Activated CD4-positive, alpha-beta T cell treated with anti-CD3 and anti-CD28 coated beads, Interleukin-2, Interleukin-6, amounts not matched to agents 100 ng/mL and 50 ng/mL, durations not matched to agents 16 hours and 8 hours (primary cell): ENCODE measurements at regions not wholly inside any gene's neighbourhood (a gene's known extent, or its start where the extent isn't known, plus 50 kb on each side); places are given as distances from the start of the nearest gene placed in this dataset.

Source experiments
- DNase-seq: peaks from one replicate; pipeline ENCODE4 v3.0.0-alpha.2; 2020

DNA sequence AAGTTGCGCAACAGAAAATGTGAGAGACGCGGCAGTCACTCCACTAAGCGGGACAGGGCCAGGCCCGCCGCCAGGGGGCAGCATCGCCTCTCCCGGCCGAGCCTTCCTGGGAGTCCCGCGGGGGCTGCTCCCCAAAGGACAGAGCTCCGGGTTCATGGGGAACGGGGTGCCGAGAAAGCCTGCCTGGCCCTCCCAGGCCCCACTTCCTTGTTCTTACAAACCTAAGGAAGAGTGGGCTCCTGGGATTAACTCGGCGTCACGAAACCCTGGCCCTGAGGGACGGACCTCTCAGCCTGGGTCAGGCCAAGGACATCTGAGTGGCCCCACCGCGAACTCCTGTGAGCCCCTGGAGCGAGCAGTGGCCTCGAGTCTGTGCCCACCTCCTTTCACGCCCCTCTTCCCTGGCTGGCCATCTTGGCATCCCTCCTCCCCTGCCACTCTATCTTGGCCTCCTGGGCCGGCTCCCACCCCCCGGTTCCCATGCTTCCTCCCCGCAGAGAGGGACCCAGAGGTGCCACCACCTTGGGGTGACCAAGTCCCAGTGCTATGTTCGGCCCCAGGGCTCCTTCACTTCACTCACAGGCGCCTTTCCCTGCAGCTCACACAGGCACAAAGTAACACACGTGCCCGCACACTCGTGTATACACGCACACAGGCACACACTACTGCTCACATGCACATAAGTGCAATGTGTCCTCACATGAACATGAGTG is 99.9 kb upstream of the FGF3 start:
- peak; percentile 81 for DNase-seq

DNA sequence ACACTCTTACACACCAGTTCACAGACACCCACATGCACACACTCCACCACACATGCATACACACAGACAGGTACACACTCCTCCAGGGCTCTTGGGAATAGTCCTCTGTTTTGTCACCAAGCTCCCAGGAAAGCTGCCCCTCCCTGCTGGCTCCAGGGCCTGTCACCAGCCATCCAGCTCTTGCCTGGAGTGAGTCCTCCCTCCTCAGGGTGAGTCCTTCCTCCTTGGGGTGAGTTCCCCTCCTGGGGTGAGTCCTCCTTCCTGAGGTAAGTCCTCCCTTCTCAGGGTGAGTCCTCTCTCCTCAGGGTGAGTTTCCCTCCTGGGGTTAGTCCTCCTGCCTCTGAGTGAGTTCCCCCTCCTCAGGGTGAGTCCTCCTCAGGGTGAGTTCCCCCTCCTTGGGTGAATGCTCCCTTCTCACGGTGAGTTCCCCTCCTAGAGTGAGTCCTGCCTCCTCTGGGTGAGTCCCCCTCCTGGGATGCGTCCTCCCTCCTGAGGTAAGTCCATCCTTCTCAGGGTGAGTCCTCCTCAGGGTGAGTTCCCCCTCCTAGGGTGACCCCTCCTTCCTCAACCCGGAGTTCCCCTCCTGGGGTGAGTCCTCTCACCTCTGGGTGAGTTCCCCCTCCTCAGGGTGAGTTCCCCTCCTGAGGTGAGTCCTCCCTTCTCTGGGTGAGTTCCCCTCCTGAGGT is 100.6 kb upstream of the FGF3 start:
- DNase-seq: no peak

DNA sequence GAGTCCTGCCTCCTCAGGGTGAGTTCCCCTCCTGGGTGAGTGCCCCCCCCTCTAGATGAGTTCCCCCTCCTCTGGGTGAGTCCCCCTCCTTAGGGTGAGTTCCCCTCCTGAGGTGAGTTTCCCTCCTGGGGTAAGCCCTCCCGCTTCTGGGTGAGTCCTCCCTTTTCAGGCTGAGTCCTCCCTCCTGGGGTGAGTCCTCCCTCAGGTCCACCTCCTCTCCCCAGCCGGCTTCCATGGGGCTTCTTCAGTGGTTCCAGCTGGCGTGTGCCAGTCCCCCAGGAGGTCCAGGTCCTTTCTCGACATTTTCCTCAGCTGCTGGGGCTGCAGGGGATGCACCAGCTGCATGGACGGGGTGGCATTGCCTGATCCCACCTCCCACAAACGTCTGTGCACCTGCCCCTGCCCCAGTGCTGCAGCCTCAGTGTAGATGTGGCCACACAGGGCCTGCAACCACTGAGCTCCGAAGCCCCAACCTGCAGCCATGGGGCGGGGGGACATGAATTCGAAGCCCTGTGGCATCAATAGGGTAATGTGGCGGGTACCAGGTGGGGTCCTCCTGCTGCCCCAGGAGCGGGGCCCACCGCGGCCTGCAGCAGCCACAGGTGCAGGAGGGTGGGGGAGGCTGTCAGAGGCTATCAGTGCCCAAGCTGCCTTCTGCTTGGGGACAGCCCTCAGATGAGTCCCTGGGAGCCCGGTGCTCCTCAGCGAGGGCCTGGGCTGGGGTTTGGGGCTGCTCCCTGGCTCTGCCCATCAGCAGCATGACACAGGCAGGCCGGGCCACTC is 101.3 kb upstream of the FGF3 start:
- DNase-seq: no peak

DNA sequence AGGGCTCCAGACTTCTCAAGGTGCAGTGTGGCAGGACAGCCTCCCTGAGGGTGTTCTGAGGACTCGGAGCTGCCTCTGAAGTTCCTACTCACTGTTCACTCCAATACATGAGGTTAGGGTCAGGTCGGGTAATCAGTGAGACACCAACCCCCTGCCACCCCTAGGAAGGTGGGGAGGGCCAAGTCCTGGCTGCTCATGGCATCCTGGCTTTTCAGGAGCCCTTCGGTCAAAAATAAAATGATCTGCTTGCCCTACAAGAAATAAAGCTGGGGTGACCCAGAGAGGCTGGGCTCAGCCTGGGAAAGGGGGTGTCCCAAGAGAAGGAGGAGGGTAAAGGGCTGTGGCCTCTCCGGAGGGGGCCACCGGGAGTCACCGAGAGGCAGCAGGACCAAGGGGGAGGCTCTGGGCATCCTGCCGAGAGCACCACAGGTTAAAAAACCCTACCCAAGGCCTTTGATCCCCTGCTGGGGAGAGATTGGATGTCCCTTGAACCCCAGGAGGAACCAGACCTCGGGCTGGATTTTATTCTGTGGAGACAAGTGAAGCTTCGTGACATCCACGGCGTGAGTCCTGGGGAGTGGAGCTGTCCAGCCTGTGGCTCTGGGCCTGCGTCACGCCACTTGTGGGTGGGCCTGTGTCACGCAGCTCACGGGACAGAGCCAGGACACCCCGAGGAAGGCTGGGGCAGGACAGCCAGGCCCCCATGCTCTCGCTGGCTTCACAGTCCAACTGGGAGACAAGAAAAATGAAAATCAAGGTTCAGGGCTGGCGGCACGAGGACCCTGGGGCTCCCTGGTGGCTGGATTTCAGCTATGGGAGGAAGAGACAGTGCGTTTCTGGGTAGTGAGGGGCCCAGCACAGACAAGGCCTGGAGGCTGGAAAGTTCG is 102.2 kb upstream of the FGF3 start:
- DNase-seq: no peak

DNA sequence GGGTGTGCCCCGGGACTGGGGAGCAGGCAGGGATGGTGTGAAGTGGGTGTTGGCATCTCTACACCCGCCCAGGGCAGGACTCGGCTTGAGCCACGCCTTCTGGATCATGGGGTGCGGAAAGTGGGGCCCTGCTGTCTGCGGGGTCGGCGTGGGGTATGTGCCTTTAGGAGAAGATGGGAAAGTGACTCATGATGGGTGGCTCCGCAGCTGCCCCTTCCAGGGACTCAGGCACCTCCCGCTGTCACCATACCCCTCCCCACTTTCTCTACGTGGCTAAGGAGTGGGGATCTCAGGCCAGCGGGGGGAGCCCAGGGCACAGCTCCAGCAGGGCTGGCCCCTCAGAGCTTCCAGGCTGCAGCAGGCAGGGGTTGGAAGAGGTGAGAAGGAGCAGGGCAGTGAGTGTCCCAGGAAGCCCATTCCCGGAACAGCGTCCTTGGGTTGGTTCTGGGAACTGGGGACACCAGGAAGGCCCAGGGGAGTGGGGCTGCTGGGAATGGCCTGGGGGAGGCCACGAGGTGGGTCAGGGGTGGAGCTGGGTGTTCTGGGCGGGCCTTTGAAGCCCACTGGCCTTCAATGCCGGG is 102.9 kb upstream of the FGF3 start:
- DNase-seq: no peak

DNA sequence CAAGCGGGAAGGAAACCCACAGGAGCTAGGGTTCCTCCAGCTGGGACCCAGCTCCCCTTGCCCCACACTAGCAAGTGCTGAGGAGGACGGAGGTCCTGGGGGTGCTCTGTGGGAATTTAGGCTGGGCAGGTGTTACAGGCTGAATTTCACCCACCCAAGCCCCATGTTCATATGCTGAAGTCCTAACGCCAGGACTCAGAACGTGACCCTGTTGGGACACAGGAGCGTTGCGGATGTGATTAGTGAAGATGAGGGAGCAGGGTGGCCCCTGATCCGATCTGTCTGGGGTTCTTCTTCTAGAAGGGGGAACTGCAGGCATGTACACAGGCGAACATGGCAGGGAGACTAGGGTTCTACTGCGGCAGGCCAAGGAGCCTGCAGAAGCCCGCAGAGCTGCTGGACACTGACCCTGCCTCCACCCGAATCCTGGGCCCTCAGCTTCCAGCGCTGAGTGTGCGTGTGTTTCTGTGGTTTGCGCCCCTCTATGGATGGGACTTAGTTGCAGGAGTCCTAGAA is 103.4 kb upstream of the FGF3 start:
- DNase-seq: no peak

DNA sequence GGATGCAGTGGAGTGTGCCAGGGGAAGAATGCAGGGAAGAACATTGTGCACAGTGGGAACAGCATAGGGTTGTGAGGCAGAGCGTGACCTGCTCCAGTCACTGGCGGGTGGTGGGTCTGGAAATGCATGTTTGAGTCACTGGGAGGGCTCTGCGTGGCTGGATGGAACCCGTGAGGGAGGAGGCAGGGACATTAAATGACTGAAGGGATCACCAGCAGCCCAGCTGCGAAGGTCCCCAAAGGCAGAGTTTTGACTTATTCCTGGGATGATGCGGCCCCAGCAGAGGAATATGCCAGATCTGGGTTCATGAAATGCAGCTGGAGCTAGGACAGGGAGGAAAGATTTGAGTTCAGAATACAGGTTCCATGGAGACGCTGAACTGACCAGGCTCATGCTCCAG is 104.0 kb upstream of the FGF3 start:
- DNase-seq: no peak

DNA sequence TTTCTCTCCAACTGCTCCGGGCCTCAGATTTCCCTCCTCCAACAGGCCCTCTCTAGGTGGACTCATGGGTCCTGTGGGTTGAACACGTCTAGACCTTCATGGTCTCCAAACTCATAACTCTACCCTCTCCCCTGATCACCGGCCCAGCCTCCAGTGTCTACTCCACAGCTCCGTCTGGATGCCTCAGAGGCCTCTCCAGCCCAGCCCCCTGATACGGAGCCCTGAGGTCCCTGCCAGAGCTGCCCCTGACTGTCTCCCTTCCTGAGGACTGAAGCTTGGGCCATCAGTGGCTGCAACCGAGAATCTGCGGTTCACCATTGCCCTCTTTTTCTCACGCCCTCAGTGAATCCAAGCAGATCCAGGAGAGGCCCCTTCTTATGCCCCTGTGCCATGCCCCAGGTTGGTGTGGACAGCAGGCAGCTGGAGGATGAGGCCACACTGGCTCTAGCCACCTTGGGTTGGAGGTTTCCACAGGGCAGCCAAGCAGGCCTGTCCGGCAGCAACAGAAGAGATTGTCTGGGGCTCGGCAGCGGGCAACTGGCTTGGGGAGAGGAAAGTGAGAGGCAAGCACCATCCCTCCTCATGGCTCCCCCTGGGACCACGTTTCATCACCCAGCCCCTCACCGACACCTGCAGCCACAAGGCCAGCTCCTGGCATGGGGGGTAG is 104.6 kb upstream of the FGF3 start:
- no peak for DNase-seq

DNA sequence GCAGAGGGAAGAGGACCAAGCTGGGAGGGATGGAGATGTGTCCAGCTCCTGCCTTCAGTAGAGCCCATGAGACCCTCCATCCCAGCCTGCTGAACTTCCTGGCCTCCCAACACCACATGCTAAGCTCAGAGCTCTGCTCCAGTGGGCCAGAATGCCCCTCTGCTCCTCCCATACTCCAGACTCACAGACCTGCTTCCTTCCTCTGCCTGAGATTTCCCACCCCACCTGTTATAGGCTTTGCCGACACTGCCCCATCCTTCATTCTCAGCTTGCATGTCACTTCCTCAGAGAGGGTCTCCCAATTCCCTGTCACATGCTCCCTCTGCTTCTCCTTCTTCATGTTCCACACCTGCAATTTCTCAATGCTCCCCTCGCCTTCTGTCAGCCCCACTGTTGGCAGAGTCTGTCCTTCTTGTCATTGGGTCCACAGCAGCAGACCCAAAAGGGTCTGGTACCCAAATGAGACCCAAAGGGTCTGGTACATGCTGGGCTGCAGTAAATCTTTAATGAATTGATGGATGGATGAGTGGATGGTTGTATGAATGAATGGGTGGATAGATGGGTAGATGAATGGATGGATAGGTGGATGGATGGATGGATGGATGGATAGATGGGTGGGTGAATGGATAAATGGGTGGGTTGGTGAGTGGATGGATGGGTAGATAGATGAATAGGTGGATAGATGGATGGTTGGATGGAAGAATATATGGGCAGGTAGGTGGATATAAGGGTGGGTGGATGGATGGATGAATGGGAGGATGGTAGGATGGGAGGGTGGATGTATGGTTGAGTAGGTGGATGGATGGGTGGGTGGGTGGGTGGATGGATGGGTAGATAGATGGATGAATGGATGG is 105.3 kb upstream of the FGF3 start:
- DNase-seq: no peak

DNA sequence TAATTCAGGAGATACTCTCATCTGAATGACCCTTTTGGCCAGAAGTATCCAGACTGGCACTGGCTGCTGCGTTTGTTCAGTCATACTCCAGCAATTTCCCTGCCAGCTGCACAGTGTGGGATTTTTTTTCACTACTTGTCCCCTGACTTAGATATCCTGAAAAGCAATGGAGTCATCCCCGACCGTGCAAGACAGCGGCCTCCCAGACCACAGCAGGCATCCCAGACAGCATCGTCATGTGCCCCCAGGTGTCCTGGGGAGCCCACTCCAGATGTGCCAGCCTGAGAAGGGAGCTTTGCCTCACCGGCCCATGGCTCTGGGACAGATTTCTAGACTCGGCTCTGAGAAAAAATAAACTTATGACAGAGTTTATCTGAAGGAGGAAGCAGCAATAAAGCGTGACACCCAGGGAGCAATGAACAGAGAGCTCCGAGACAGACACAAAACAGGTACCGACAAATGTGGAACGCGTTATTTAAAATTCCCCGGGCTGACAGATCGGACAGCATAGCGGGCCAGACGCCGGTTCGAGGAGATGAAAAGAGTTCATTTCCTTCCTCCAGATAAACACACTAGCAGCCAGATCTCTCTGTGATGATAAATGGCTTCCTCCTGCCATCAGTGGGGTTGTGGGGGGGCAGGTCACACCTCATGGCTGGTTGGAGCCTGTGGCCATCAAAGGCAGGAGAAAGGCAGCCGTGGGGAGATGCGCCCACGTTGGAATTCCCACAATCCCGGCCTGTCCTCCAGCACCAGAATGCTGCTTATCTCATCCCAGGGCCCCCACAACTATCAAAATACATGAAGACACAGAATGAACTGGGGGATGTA is 106.4 kb upstream of the FGF3 start:
- no peak for DNase-seq

DNA sequence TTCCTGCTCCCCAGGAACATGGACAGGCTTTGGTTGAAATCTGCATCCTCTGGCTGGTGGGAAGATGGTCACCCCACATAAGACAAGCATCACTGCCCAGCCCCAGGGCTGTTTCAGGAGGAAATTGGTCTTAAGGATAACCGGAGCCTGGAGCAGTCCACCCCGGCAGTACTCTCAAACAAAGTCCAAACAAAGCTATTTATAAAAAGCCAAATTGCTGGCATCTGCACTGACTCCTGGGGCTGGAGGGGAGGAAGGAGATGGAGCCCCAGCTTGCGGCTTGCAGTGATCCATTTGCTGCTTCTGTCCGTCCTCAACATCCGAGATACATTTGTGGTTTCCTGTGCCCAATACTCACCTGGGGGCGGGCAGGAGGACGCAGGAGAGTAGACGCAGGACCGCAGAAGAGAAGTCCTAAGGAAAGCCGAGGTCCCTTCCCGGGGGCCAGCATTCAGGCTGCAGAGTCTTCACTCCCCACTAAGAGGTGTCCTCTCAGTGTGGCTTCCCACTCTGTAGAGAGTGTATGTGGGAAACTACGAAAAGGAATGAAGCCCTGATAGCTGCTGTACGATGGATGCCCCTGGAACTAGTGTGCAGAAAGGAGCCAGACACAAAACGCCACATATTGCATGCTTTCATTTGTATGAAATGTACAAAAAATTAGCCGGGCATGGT is 107.3 kb upstream of the FGF3 start:
- DNase-seq: no peak

DNA sequence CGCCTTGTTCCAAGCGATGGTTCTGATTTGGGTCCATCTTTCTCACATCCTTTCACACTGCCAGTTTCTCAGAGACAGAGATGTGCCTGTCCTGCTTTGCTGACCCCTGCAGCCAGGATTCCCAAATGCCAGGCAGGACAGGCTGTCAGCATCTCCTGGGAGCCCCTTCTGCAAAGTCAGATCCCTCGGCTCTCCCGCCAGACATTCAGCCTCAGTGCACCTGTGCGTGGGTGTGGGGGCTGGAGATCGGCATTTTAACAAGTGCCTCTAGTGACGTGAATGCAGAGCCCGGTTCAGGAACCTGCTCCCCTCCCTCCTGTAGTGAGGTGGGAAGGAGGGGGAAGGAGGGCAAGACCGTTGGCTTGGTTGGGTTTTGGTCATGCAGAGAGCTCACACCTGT is 108.9 kb upstream of the FGF3 start:
- no peak for DNase-seq

DNA sequence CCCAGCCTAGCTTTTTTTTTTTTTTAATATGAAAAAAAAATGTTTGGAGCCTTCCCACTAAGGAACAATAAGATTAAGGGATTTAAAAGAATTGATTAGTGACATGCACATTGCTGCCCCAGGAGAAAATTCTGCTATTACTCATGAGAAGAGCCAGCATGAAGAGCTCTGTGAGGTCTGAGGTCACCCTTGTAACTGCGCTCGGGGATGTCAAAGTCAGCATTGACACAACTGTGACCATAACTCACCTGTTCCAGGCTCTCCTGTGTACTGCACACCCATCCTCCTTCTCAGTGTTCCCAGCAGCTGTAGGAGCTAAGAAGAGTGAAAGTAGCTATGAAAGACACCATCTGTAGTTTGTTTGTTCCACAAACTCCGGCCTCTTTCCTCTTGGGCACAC is 109.8 kb upstream of the FGF3 start:
- no peak for DNase-seq

DNA sequence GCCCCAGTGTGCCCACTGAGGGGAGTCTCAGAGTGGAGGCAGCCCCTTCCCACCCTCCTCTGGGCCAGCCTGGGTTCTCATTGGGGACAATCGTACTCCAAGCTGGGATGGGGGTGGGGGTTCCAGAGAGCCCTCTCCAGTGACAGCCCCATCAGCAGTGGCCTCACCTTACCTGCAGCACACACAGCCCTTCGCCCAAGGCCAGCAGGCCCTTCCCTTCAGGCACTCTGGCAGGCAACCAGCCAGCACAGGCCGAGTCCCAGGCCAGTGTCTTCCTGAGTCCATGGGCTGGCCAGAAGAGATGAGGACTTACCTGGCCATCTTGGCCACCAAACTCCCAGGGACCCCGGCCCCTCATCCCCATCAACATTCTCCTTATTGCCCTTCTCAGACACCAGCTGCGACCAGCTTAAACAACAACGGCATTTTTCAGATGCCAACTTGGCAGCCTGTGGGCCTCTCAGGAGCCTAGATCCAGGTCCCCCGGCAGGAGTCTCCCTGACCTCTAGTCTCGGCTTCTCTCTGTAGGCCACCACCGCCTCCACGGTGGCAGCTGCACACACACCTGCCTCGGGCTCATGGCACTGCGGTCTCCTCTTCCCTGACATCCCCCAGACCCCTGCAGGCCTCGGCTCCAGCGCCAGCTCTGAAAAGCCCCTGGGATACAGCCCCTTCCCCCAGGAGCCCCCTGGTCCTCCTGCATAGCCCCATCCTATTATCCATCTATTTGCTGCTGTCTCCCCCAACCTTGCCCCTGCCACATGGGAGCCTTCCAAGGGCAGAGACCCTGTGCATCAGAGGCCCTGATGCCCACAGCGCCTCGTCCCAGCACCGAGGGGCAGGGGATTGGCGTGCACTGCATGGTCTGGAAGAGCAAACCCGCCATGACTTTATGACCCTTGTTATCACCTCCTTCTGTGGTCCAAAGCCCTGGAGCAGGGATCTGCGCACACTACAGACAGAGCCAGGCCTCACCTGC is 111.2 kb upstream of the FGF3 start:
- DNase-seq: no peak

DNA sequence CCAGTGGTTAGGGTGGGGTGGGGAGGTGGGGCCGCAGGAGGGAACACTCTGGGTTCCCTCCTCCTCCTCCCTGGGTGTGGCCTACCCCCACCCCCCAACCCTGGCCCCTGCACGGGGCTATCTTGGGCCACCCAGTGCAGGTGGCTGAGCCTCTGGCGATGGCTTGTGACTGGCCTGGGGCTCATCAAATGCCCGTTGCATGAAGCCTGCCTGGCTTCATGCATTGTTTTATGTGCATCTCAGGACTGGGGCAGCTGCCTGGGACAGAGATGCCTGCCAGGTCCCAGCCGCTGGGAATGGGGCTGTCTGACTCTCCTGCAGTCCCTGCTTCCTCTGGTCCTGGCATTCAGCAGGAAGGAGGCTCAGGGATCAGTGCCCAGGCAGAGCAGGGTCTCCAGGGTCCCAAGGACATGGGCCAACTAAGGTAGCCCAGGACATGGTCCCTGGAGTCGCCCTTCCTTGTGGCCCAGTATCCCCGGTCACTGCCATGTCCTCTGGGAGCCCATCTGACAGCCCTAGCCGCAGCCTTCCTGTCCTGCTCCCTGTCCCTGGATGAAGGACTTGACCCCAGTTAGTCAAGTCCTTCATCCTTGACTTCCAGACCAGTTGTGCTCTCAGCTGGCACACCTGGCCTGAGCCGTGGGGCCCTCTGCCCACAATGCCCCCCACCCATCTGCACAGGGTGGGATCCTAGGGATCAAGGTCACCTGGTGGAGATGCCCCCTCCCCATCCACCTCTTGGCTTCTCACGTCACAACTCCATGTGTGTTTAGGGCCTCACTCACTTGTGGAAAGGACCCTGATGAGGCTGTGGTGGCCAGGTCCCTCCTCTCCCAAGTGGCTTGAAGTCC is 112.1 kb upstream of the FGF3 start:
- no peak for DNase-seq

DNA sequence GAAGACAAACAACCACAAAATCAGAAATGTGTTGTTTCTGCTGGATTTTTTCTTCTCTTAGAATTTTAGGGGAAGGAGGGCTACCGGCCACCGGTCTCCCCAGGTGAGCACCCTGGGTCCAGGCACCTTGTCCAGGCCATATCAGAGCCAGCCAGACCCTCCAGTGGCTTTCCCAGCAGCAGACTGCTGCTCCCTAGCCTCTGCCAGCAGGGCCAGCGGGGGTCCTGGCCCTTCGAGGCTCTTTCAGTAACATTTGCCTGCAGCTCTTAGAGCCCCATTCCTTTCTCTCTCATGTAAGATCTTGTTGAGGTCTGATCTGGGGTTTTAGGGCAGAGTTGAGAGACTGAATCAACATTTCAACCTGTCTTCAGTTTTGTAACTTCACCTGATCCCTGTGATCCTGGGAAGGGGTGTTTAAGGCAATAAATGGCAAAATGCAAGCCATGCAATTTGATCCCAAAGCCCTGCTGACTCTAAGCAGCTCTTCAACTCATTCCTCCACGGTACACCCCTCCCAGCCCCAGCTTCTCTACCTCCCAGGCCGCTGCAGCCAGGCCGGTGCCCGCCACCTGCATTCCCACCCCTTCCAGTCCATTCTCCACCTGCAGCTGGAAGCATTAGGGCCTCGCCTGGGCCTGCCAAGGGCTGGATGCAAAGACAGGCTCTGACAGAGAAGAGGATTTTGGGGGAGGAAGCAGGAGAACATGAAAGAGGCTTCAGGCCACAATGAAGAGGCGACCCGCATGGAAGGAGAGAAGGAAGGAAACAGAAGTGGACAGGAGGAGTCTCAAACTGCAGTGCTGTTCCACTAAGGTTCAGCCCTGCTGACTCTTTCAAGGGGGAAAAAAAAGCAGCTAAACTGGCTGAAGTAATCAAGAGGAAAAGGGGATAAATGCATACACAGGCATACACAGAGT is 113.0 kb upstream of the FGF3 start:
- DNase-seq: no peak
